Skeletal muscle tissue (tissue), 3 donors: ENCODE measurements at regions not wholly inside any gene's neighbourhood (a gene's known extent, or its start where the extent isn't known, plus 50 kb on each side); places are given as distances from the start of the nearest gene placed in this dataset.

Source experiments
- H3K27ac ChIP-seq: one replicate; pipeline ENCODE4 v1.7.0; 2013; ENCODE audit warnings: mild to moderate bottlenecking, low read depth, low read length, inconsistent platforms
- H3K27me3 ChIP-seq, 3 donors: one replicate each; pipeline ENCODE4 v1.7.0; 2013; ENCODE audit warnings: low read length in 3 of 3; ENCODE audit not compliant: control insufficient read depth in 3 of 3, insufficient read depth in 3 of 3
- H3K36me3 ChIP-seq, 3 donors: one replicate each; pipeline ENCODE4 v1.7.0; 2013; ENCODE audit warnings: low read length in 3 of 3; ENCODE audit not compliant: control insufficient read depth in 3 of 3, insufficient read depth in 3 of 3
- H3K4me1 ChIP-seq, 3 donors: one replicate each; pipeline ENCODE4 v1.7.0; 2013; ENCODE audit warnings: low read length in 3 of 3, mild to moderate bottlenecking in 3 of 3; ENCODE audit not compliant: control insufficient read depth in 3 of 3, insufficient read depth in 3 of 3
- H3K4me3 ChIP-seq, 3 donors: one replicate each; pipeline ENCODE4 v1.7.0; 2013; ENCODE audit warnings: low read length in 3 of 3
- H3K9ac ChIP-seq, 3 donors: one replicate each; pipeline ENCODE4 v1.7.0; 2013; ENCODE audit warnings: low read length in 3 of 3, mild to moderate bottlenecking in 3 of 3, moderate library complexity in 2 of 3, low read depth in 1 of 3
- H3K9me3 ChIP-seq, 3 donors: one replicate each; pipeline ENCODE4 v1.7.0; 2013; ENCODE audit warnings: low read length in 3 of 3; ENCODE audit not compliant: control insufficient read depth in 3 of 3
- donor health status: Osteomylitis.

DNA sequence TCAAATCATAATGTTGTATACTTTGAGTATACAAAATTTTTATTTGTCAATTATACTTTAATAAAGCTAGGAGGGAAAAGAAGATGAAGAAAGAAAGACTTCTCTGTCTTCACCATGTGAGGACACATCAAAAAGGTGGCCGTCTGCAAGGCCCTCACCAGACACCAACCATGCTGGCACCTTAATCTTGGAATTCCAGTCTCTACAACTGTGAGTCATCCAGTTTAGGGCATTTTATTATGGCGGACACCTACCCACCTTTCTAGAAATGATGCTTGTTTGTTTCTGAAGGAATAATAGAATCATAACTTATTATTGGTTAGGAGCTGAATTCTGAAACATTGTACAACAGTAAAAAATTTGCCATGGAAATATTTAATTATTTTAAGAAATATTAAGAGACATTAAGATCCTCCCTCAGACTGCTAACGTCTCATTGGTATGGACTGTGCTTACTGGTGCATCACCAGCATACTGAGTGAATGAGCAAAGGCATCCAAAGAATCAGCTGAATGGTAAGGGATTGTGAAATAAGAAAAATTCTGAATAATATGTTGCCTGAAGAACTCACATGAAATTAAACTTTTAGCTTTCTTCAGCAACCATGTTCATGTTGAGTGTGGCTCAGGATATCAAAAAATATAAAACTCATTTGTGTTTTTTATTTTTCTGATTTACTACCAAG lies 536.6 kb downstream of the HTR7 start:
- Histone ChIP-seq H3K9me3 (no peaks in the 10 kb centered on the region), H3K27me3 (no peaks in the 10 kb centered on the region), H3K9ac (no peak overlapping the region), H3K36me3 (no peaks in the 10 kb centered on the region), H3K4me1 (no peaks in the 10 kb centered on the region), H3K27ac (no peak overlapping the region), H3K4me3 (no peak overlapping the region)

DNA sequence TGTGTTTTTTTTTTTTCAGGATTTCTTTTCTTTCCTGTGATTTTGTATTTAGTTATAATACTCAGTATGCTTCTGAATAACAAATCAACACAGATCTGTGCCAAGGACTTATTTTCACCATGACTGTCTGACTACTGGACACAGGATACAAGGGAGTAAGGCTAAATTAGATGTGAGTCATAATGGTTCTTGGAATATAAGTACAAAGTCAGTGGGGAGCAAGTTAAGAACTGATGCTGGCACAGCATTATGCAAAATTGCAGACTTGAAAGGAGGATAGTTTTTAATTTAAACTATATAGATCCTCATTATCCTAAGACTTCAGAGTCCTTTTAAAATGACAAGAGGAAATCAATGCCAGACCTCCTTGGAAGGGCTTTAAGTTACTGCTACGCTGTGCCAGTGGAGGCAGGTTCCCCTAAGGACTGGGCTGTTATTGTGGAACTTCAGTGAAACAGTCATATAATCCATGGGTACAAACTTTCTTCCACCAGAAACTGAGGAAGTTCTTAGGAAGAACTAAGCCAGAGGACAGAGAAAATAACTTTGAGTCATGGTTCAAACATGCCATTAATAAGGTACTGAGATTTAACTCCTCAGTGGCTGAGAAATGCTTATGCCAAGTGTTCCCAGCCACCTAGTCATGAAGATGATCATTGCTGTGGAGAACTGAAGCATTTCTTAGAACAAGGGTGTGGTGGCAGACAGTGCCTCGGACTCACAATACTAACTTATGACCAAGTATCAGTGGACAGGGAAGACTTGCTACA lies 531.2 kb downstream of the HTR7 start:
- H3K27ac ChIP-seq = no peak overlapping the region
- H3K9ac ChIP-seq = no peak overlapping the region
- no peaks in the 10 kb centered on the region for H3K27me3 ChIP-seq
- no peak overlapping the region for H3K4me3 ChIP-seq
- H3K36me3 ChIP-seq = no peaks in the 10 kb centered on the region
- H3K9me3 ChIP-seq = no peaks in the 10 kb centered on the region
- H3K4me1 ChIP-seq = no peaks in the 10 kb centered on the region

DNA sequence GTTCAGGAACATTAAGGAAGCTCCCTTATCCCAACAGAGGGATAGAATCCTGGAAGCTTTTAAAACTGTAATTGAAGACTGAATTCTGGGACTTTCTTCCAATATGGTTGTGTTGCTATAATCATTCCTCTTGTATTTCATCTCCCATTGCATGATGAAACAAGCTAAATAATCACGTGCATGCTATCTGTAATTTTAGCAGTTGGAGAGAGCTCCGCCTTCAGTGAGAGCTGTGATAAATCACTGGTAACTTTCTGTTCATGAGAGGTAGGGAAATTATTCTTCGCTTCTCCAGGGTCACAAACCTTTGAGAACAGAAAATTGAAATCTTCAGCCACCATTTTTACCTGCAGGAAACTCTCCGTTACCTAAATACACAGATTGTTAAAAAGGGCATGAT lies 530.2 kb downstream of the HTR7 start:
- Histone ChIP-seq H3K36me3 (no peaks in the 10 kb centered on the region), H3K27me3 (no peaks in the 10 kb centered on the region), H3K4me1 (no peaks in the 10 kb centered on the region), H3K27ac (no peak overlapping the region), H3K9ac (no peak overlapping the region), H3K4me3 (no peak overlapping the region), H3K9me3 (no peaks in the 10 kb centered on the region)

DNA sequence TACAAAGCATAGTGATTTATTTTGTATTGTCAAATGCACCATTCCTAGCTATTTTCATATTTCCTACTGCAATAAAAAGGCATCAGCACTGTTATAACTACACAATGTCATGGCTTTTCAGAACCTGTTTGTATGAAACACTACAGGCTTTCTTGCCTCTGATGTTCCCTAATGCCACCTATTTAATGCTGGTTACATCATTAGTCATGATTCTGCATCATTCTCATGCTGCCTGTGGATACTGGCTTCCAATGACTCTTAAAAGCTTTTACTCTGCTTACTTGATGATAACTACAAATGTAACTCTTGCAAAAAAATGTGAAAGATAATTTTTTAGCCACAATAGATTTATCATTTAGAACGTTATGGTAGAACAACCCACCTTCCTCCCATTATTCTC lies 529.4 kb downstream of the HTR7 start:
- H3K9ac ChIP-seq = no peak overlapping the region
- no peak overlapping the region for H3K27ac ChIP-seq
- H3K4me3 ChIP-seq = no peak overlapping the region
- no peaks in the 10 kb centered on the region for H3K4me1 ChIP-seq
- H3K9me3 ChIP-seq = no peaks in the 10 kb centered on the region
- H3K36me3 ChIP-seq = no peaks in the 10 kb centered on the region
- H3K27me3 ChIP-seq = no peaks in the 10 kb centered on the region

DNA sequence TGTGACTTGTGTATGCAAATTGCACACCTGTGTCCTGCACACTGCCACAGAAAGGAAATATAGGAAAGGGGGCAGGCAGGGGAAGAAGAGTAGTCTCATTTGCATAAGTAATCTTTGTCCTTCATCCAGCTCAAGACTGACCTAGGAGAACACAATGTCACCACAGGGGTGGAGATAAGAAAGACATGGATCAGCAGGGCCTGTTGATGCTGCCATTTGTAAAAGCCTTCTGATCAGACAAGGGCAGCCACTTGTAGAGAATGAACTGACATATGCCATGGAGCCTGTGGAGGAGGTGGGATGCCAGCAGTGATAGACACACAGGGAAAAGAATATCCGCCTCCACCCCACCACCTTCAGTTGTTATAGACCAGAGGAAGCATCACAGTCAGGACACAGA lies 528.9 kb downstream of the HTR7 start:
- H3K27ac ChIP-seq = no peak overlapping the region
- H3K36me3 ChIP-seq = no peaks in the 10 kb centered on the region
- H3K4me1 ChIP-seq = no peaks in the 10 kb centered on the region
- no peaks in the 10 kb centered on the region for H3K9me3 ChIP-seq
- no peaks in the 10 kb centered on the region for H3K27me3 ChIP-seq
- no peak overlapping the region for H3K4me3 ChIP-seq
- H3K9ac ChIP-seq = no peak overlapping the region

DNA sequence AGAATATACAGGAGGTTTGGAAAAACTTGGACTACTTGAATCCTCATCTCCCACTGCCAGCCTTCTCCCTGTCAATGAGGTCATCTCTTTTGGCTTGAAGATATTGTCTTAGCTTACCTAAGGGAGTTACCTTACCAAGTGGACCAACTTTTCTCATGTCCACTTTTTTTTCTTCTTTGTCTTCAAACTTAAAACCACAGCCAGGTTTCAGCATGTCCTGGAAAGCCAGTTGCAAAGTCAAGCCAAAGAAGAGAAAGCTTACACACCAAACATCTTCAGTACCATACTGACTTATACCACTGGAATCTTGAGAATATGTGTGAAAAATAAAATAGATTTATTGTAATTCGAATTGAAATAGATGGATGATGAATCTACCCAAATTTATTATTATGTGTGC lies 520.5 kb downstream of the HTR7 start:
- no peaks in the 10 kb centered on the region for H3K9me3 ChIP-seq
- no peak overlapping the region for H3K27ac ChIP-seq
- no peak overlapping the region for H3K9ac ChIP-seq
- no peak overlapping the region for H3K4me3 ChIP-seq
- no peaks in the 10 kb centered on the region for H3K4me1 ChIP-seq
- H3K36me3 ChIP-seq = no peaks in the 10 kb centered on the region
- H3K27me3 ChIP-seq = no peaks in the 10 kb centered on the region

DNA sequence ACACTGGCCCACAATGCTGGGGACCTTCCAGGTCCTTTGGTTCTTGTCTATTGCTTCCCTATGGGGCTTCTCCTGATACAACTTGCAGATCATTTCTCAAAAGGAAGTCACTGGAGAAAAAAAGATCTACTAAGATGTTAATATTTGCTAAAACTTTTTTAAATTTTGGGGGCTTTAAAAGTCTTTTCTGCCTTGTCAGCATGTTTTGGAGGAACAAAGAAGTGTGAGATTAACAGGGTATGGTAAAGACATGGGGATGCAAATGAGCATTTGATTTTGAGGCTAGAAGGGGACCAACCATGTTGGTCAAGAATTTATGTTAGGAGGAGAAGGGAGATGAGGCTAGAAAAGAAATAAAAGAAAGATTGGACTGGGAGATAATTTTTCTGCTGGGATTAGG lies 515.4 kb downstream of the HTR7 start:
- H3K27ac ChIP-seq = no peak overlapping the region
- no peaks in the 10 kb centered on the region for H3K36me3 ChIP-seq
- H3K9me3 ChIP-seq = no peaks in the 10 kb centered on the region
- no peak overlapping the region for H3K4me3 ChIP-seq
- no peaks in the 10 kb centered on the region for H3K27me3 ChIP-seq
- H3K4me1 ChIP-seq = no peaks in the 10 kb centered on the region
- H3K9ac ChIP-seq = no peak overlapping the region

DNA sequence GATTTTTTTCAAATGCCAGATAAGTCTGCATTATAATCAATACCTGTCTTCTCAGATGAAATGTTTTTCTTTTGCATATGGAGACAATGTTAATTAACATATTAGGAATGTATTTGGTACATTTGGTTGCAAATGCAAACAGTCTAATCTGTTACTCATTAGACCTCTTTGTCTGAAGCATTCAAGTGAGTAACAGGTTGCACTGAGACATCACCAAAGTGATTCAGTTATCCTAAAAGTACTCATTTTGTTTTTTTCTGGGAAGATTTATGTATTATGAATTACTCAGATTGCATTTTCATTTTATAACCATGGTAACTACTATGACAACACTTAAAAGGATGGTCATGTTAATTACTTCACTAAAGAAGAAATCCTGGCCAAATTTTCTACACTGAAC lies 513.6 kb downstream of the HTR7 start:
- Histone ChIP-seq H3K4me1 (no peaks in the 10 kb centered on the region), H3K27me3 (no peaks in the 10 kb centered on the region), H3K4me3 (no peak overlapping the region), H3K9me3 (no peaks in the 10 kb centered on the region), H3K27ac (no peak overlapping the region), H3K9ac (no peak overlapping the region), H3K36me3 (no peaks in the 10 kb centered on the region)

DNA sequence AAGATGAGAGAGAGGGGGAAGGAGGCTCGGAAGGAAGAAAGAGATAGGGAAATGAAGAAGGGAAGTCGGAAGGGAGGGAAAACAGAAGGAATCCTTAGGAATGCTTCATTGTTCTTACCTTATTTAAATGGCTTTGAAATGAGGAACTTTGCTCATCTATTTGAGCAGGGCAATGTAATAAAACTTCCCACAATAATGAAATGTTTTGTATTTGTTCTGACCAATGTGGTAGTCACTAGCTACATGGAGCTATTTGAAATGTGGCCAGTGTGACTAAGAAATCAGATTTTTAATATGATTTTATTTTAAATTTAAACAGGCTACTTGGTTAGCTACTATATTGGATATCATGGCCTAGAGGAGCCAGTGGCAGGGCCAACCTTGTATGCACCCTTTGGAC lies 510.6 kb downstream of the HTR7 start:
- no peaks in the 10 kb centered on the region for H3K36me3 ChIP-seq
- H3K27me3 ChIP-seq = no peaks in the 10 kb centered on the region
- H3K9me3 ChIP-seq = no peaks in the 10 kb centered on the region
- H3K4me1 ChIP-seq = no peaks in the 10 kb centered on the region
- no peak overlapping the region for H3K9ac ChIP-seq
- no peak overlapping the region for H3K27ac ChIP-seq
- H3K4me3 ChIP-seq = no peak overlapping the region

DNA sequence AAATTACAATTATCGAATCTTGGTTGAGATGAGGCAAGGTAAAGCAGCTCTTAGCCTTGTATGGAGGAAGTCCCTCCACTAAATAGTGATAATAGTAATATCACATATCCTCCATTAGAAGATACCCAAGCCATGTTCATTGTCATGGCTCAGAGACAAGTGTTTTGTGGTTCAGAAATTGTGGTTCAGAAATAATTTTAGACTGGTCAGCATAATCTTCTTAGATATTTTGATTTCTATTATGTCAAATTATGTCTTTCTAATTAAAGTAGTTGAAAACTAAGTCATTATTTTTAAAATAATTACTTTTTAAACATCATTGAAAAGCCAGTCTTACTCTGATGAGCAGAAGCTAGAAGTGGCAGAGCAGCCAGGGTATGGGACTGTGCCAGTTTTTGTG lies 507.7 kb downstream of the HTR7 start:
- Histone ChIP-seq H3K9me3 (no peaks in the 10 kb centered on the region), H3K36me3 (no peaks in the 10 kb centered on the region), H3K27ac (no peak overlapping the region), H3K9ac (no peak overlapping the region), H3K4me1 (no peaks in the 10 kb centered on the region), H3K4me3 (no peak overlapping the region), H3K27me3 (no peaks in the 10 kb centered on the region)
